ENCODE measurements at regions not wholly inside any gene's neighbourhood (a gene's known extent, or its start where the extent isn't known, plus 50 kb on each side); places are given as distances from the start of the nearest gene placed in this dataset.

DNA sequence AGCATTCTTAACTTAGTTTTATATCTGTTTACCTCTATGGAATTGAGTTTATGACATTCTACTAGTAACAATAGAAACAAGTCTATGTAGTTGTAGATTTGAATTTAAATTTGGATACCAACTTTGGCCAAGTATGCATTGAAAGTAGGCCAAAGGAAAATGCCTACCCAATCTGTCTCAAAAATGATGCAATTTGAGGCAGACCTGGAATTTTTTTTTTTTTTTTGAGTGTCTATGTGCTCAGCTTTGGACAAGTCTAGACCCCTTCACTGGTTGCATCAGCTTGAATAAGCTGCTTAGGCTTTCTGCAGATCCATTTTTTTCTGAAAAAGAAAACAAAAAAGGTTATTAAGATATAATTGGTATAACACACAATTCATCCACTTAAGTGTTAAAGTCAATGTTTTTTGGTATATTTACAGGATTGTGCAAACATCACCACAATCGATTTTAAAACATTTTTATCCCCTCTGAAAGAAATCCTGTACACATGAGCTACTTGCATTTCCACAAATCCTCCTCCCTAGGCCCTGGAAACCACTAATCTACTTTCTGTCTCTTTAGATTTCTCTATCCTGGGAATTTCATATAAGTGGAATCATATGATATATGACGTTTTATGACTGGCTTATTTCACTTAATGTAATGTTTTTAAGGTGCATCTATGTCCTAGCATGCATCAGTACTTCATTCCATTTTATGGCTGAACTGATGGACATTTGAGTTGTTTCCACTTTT lies 185.1 kb upstream of the CCDC68 start:
- TF ChIP-seq NFRKB (IDR thresholded peaks at IDR 0.05) (no peak), TARDBP (IDR thresholded peaks at IDR 0.05) (no peak)
